ENCODE measurements at regions not wholly inside any gene's neighbourhood (a gene's known extent, or its start where the extent isn't known, plus 50 kb on each side); places are given as distances from the start of the nearest gene placed in this dataset.

- H3K9me3 ChIP-seq (ENCODE audit: control insufficient read depth, insufficient read depth, low read depth, low read length): no peaks in the 10 kb centered on the region
- H3K9ac ChIP-seq (ENCODE audit: low read length): no peak overlapping the region
- no peak overlapping the region for H3K4me3 ChIP-seq (ENCODE audit: low read depth, low read length)
- H3K27me3 ChIP-seq (ENCODE audit: control insufficient read depth, insufficient read depth, low read length): no peaks in the 10 kb centered on the region
- H3K27ac ChIP-seq (ENCODE audit: low read depth, low read length): no peak overlapping the region
- no peaks in the 10 kb centered on the region for H3K36me3 ChIP-seq (ENCODE audit: control insufficient read depth, insufficient read depth, low read length)
- H3K4me1 ChIP-seq (ENCODE audit: control insufficient read depth, insufficient read depth, low read length): no peaks in the 10 kb centered on the region
These were observed 202.0 kb downstream of the WDR11 start for GRCh38 chr10:121053151-121053550.

GRCh38 chr10:121054874-121055273, 203.7 kb downstream of the WDR11 start:
- Histone ChIP-seq H3K4me1 (ENCODE audit: control insufficient read depth, insufficient read depth, low read length) (no peaks in the 10 kb centered on the region), H3K27me3 (ENCODE audit: control insufficient read depth, insufficient read depth, low read length) (no peaks in the 10 kb centered on the region), H3K9ac (ENCODE audit: low read length) (no peak overlapping the region), H3K9me3 (ENCODE audit: control insufficient read depth, insufficient read depth, low read depth, low read length) (no peaks in the 10 kb centered on the region), H3K27ac (ENCODE audit: low read depth, low read length) (no peak overlapping the region), H3K4me3 (ENCODE audit: low read depth, low read length) (no peak overlapping the region), H3K36me3 (ENCODE audit: control insufficient read depth, insufficient read depth, low read length) (no peaks in the 10 kb centered on the region)

- Histone ChIP-seq H3K36me3 (ENCODE audit: control insufficient read depth, insufficient read depth, low read length) (no peaks in the 10 kb centered on the region), H3K27ac (ENCODE audit: low read depth, low read length) (no peak overlapping the region), H3K9me3 (ENCODE audit: control insufficient read depth, insufficient read depth, low read depth, low read length) (no peaks in the 10 kb centered on the region; the same call in 1 of the 2 replicates), H3K27me3 (ENCODE audit: control insufficient read depth, insufficient read depth, low read length) (no peaks in the 10 kb centered on the region), H3K9ac (ENCODE audit: low read length) (no peak overlapping the region), H3K4me1 (ENCODE audit: control insufficient read depth, insufficient read depth, low read length) (no peaks in the 10 kb centered on the region), H3K4me3 (ENCODE audit: low read depth, low read length) (no peak overlapping the region)
These were observed 206.1 kb downstream of the WDR11 start for GRCh38 chr10:121057269-121057668.

- Histone ChIP-seq H3K4me1 (ENCODE audit: control insufficient read depth, insufficient read depth, low read length) (no peaks in the 10 kb centered on the region), H3K27ac (ENCODE audit: low read depth, low read length) (no peak overlapping the region), H3K27me3 (ENCODE audit: control insufficient read depth, insufficient read depth, low read length) (no peaks in the 10 kb centered on the region), H3K36me3 (ENCODE audit: control insufficient read depth, insufficient read depth, low read length) (no peaks in the 10 kb centered on the region), H3K9ac (ENCODE audit: low read length) (no peak overlapping the region), H3K9me3 (ENCODE audit: control insufficient read depth, insufficient read depth, low read depth, low read length) (no peaks in the 10 kb centered on the region; the same call in 1 of the 2 replicates), H3K4me3 (ENCODE audit: low read depth, low read length) (no peak overlapping the region)
These were observed 206.9 kb downstream of the WDR11 start for GRCh38 chr10:121058082-121058481.

- Histone ChIP-seq H3K9ac (ENCODE audit: low read length) (no peak overlapping the region), H3K27me3 (ENCODE audit: control insufficient read depth, insufficient read depth, low read length) (no peaks in the 10 kb centered on the region), H3K9me3 (ENCODE audit: control insufficient read depth, insufficient read depth, low read depth, low read length) (no peaks in the 10 kb centered on the region; the same call in 1 of the 2 replicates), H3K36me3 (ENCODE audit: control insufficient read depth, insufficient read depth, low read length) (no peaks in the 10 kb centered on the region), H3K4me1 (ENCODE audit: control insufficient read depth, insufficient read depth, low read length) (no peaks in the 10 kb centered on the region), H3K4me3 (ENCODE audit: low read depth, low read length) (no peak overlapping the region), H3K27ac (ENCODE audit: low read depth, low read length) (no peak overlapping the region)
These were observed 208.2 kb downstream of the WDR11 start for GRCh38 chr10:121059351-121059750.

GRCh38 chr10:121062115-121062514, 211.0 kb downstream of the WDR11 start:
- Histone ChIP-seq H3K9ac (ENCODE audit: low read length) (no peak overlapping the region), H3K4me1 (ENCODE audit: control insufficient read depth, insufficient read depth, low read length) (no peaks in the 10 kb centered on the region), H3K9me3 (ENCODE audit: control insufficient read depth, insufficient read depth, low read depth, low read length) (no peaks in the 10 kb centered on the region; the same call in 1 of the 2 replicates), H3K27me3 (ENCODE audit: control insufficient read depth, insufficient read depth, low read length) (no peaks in the 10 kb centered on the region), H3K36me3 (ENCODE audit: control insufficient read depth, insufficient read depth, low read length) (no peaks in the 10 kb centered on the region), H3K4me3 (ENCODE audit: low read depth, low read length) (no peak overlapping the region), H3K27ac (ENCODE audit: low read depth, low read length) (no peak overlapping the region)

GRCh38 chr10:121063744-121064143, 212.6 kb downstream of the WDR11 start:
- H3K4me3 ChIP-seq (ENCODE audit: low read depth, low read length): no peak overlapping the region
- no peaks in the 10 kb centered on the region for H3K27me3 ChIP-seq (ENCODE audit: control insufficient read depth, insufficient read depth, low read length)
- no peak overlapping the region for H3K9ac ChIP-seq (ENCODE audit: low read length)
- H3K27ac ChIP-seq (ENCODE audit: low read depth, low read length): no peak overlapping the region
- no peaks in the 10 kb centered on the region for H3K36me3 ChIP-seq (ENCODE audit: control insufficient read depth, insufficient read depth, low read length)
- H3K4me1 ChIP-seq (ENCODE audit: control insufficient read depth, insufficient read depth, low read length): no peaks in the 10 kb centered on the region
- H3K9me3 ChIP-seq (ENCODE audit: control insufficient read depth, insufficient read depth, low read depth, low read length): no peaks in the 10 kb centered on the region; the same call in 1 of the 2 replicates

GRCh38 chr10:121064491-121064890, 213.3 kb downstream of the WDR11 start:
- H3K4me3 ChIP-seq (ENCODE audit: low read depth, low read length): no peak overlapping the region
- no peaks in the 10 kb centered on the region for H3K27me3 ChIP-seq (ENCODE audit: control insufficient read depth, insufficient read depth, low read length)
- H3K9me3 ChIP-seq (ENCODE audit: control insufficient read depth, insufficient read depth, low read depth, low read length): no peaks in the 10 kb centered on the region; the same call in 1 of the 2 replicates
- no peak overlapping the region for H3K9ac ChIP-seq (ENCODE audit: low read length)
- H3K4me1 ChIP-seq (ENCODE audit: control insufficient read depth, insufficient read depth, low read length): no peaks in the 10 kb centered on the region
- H3K36me3 ChIP-seq (ENCODE audit: control insufficient read depth, insufficient read depth, low read length): no peaks in the 10 kb centered on the region
- no peak overlapping the region for H3K27ac ChIP-seq (ENCODE audit: low read depth, low read length)

GRCh38 chr10:121065330-121065729, 214.2 kb downstream of the WDR11 start:
- Histone ChIP-seq H3K4me3 (ENCODE audit: low read depth, low read length) (no peak overlapping the region), H3K9me3 (ENCODE audit: control insufficient read depth, insufficient read depth, low read depth, low read length) (no peaks in the 10 kb centered on the region; the same call in 1 of the 2 replicates), H3K9ac (ENCODE audit: low read length) (no peak overlapping the region), H3K36me3 (ENCODE audit: control insufficient read depth, insufficient read depth, low read length) (no peaks in the 10 kb centered on the region), H3K4me1 (ENCODE audit: control insufficient read depth, insufficient read depth, low read length) (no peaks in the 10 kb centered on the region), H3K27me3 (ENCODE audit: control insufficient read depth, insufficient read depth, low read length) (no peaks in the 10 kb centered on the region), H3K27ac (ENCODE audit: low read depth, low read length) (no peak overlapping the region)

- Histone ChIP-seq H3K9me3 (ENCODE audit: control insufficient read depth, insufficient read depth, low read depth, low read length) (no peaks in the 10 kb centered on the region), H3K9ac (ENCODE audit: low read length) (no peak overlapping the region), H3K27ac (ENCODE audit: low read depth, low read length) (no peak overlapping the region), H3K36me3 (ENCODE audit: control insufficient read depth, insufficient read depth, low read length) (no peaks in the 10 kb centered on the region), H3K4me3 (ENCODE audit: low read depth, low read length) (no peak overlapping the region), H3K4me1 (ENCODE audit: control insufficient read depth, insufficient read depth, low read length) (no peaks in the 10 kb centered on the region), H3K27me3 (ENCODE audit: control insufficient read depth, insufficient read depth, low read length) (no peaks in the 10 kb centered on the region)
These were observed 218.1 kb downstream of the WDR11 start for GRCh38 chr10:121069061-121069850.

- Histone ChIP-seq H3K4me1 (ENCODE audit: control insufficient read depth, insufficient read depth, low read length) (no peaks in the 10 kb centered on the region), H3K27ac (ENCODE audit: low read depth, low read length) (no peak overlapping the region), H3K9ac (ENCODE audit: low read length) (no peak overlapping the region), H3K36me3 (ENCODE audit: control insufficient read depth, insufficient read depth, low read length) (no peaks in the 10 kb centered on the region), H3K27me3 (ENCODE audit: control insufficient read depth, insufficient read depth, low read length) (no peaks in the 10 kb centered on the region), H3K9me3 (ENCODE audit: control insufficient read depth, insufficient read depth, low read depth, low read length) (no peaks in the 10 kb centered on the region), H3K4me3 (ENCODE audit: low read depth, low read length) (no peak overlapping the region)
These were observed 219.3 kb downstream of the WDR11 start for GRCh38 chr10:121070275-121071070.

Measured in HUES6 (cell line).